ENCODE measurements at regions not wholly inside any gene's neighbourhood (a gene's known extent, or its start where the extent isn't known, plus 50 kb on each side); places are given as distances from the start of the nearest gene placed in this dataset.

- TF ChIP-seq ZNF207 (IDR thresholded peaks at IDR 0.05; ENCODE audit: borderline replicate concordance), result no peak
- no peak for TF ChIP-seq USF1 (IDR thresholded peaks at IDR 0.05; ENCODE audit: borderline replicate concordance, extremely low read length, insufficient read depth, low read depth, low read length)
- no peak for TF ChIP-seq KDM1A (IDR thresholded peaks at IDR 0.05; ENCODE audit: borderline replicate concordance)
- no peak for TF ChIP-seq ZNF384 (IDR thresholded peaks at IDR 0.05; ENCODE audit: borderline replicate concordance, low read depth, low read length)
- no peak for TF ChIP-seq YBX1 (IDR thresholded peaks at IDR 0.05)
- no peak for TF ChIP-seq SRF (IDR thresholded peaks at IDR 0.05; ENCODE audit: low read depth in 2 of 2, low read length in 2 of 2)
- TF ChIP-seq FOXM1 (IDR thresholded peaks at IDR 0.05; ENCODE audit: low read depth, low read length), result no peak
These were observed 67.5 kb upstream of the ZNF722 start (continued) for GRCh38 chr7:63931057-63931600.

DNA sequence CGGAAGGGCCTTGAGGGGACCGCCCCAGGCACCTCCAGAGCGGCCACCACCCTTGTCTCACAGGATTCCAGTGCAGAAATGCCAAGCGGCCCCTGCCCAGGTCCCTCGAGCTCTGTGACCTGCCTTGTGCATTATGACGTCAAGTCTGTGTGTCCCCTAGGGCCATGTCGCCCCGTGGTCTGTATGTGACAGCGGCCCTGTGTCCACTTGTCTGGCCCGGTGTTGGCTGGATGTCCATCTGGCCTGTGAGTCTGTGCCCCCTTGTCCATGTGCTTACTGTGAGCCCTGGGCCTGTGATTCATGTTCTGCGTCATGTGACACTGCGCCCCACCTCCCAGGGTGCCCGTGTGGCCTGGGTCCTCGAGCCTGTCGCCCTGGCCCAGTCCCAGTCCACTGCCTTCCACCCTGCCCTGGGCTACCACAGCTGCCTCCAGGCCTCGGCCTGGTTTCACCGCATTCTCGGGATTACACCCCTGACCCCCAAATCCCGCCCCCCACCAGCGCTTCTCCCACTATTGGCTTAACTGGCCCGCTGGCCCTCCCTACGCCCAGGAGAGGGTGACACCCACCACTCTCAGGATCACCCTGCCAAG lies 66.6 kb upstream of the ZNF722 start:
- intact Hi-C loops (cut with micrococcal nuclease; ENCODE audit: unreplicated experiment) (no loop called here), in situ Hi-C loops (cut with MboI) (no loop called here)
- ChIA-PET CTCF (no interaction called here), RAD21 (ENCODE audit: unreplicated experiment) (no interaction called here), POLR2A (no interaction called here), SMC1A (ENCODE audit: uncharacterized antibody, unreplicated experiment) (no interaction called here)
- H3K36me3 ChIP-seq (ENCODE audit: control insufficient read depth in 2 of 2, insufficient read depth in 2 of 2, low read length in 1 of 2), result no peaks in the 10 kb centered on the region
- no peaks in the 10 kb centered on the region for H3K4me1 ChIP-seq (ENCODE audit: control insufficient read depth, insufficient read depth, low read length)
- ATAC-seq (no peak), DNase-seq (ENCODE audit: low read depth, low spot score) (no peak), FAIRE-seq (no peak)
- TF ChIP-seq HDGF (IDR thresholded peaks at IDR 0.05), result no peak
- 44% methylated on average over 22 of the region's 22 CpGs for WGBS (ENCODE audit: insufficient coverage, insufficient replicate concordance, low lambda C conversion rate, missing lambda C conversion rate)
- no peak overlapping the region for H3K27ac ChIP-seq (ENCODE audit: control insufficient read depth, insufficient read depth)
- no peaks in the 10 kb centered on the region for H3K79me2 ChIP-seq (ENCODE audit: control insufficient read depth, insufficient read depth, low read length)
- BruUV-seq (replicated peaks), result no TSS peak
- no peak overlapping the region for H3K4me2 ChIP-seq (ENCODE audit: control insufficient read depth, insufficient read depth)
- no peaks in the 10 kb centered on the region for H4K20me1 ChIP-seq (ENCODE audit: control insufficient read depth, insufficient read depth)
- H3K4me3 ChIP-seq, result no peak overlapping the region
- H3K9me3 ChIP-seq (replicated peaks; ENCODE audit: control insufficient read depth, insufficient read depth, low read length), result no peaks in the 10 kb centered on the region; the same call in 2 of the 3 replicates
- H3K27me3 ChIP-seq (replicated peaks in 1 of 2; ENCODE audit: control insufficient read depth in 2 of 2, insufficient read depth in 2 of 2, low read length in 1 of 2), result no peaks in the 10 kb centered on the region
- no peak overlapping the region for H3K9ac ChIP-seq (ENCODE audit: control insufficient read depth, insufficient read depth, low read length)
- H2AFZ ChIP-seq (ENCODE audit: control insufficient read depth, low read depth, low read length), result no peak overlapping the region

Measured in GM12878 (cell line).